ENCODE measurements at regions not wholly inside any gene's neighbourhood (a gene's known extent, or its start where the extent isn't known, plus 50 kb on each side); places are given as distances from the start of the nearest gene placed in this dataset.

GRCh38 chr2:59385971-59386370, 1144.8 kb upstream of the FANCL start:
- no peak for TF ChIP-seq CEBPB (IDR thresholded peaks at IDR 0.05)
- no peak for TF ChIP-seq MYC (IDR thresholded peaks at IDR 0.05; ENCODE audit: borderline replicate concordance, low read length)
- no peak for TF ChIP-seq CTCF (IDR thresholded peaks at IDR 0.05)
- no peak for TF ChIP-seq CHD2 (IDR thresholded peaks at IDR 0.05; ENCODE audit: low read length, partially characterized antibody)
- no peak for TF ChIP-seq RAD21 (conservative IDR thresholded peaks at IDR 0.05 in 1 of 2, IDR thresholded peaks at IDR 0.05 in 1 of 2)

Data from A549 (cell line).